ENCODE measurements at regions not wholly inside any gene's neighbourhood (a gene's known extent, or its start where the extent isn't known, plus 50 kb on each side); places are given as distances from the start of the nearest gene placed in this dataset.
"Not testable (repeated sequence)": the region's sequence is repeated elsewhere in the genome, so short reads cannot be mapped to it uniquely, and the experiment has no call there.

GRCh38 chr18:22566703-22567420 lies 149.1 kb upstream of the CTAGE1 start:
- no peak for DNase-seq (ENCODE audit: low spot score)

DNA sequence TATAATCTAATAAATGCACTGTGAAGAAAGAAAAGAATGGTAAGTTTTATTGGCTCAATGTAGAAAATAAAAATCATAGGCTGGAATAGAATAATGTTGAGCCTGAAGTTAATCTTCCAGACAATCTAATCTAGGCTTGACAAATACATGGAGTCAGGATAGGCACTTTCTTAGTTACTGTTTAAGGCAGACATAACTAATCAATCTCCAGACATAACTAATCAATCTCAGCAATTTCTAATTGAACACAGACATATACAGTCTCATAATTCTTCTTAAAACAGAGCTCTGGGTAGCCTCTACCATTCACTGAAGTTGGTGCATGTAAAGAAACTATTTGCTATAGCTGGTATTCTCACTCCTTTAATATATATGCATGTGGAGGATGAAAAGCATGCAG lies 150.1 kb upstream of the CTAGE1 start:
- DNase-seq (ENCODE audit: low spot score), result no peak

GRCh38 chr18:22570492-22570891 lies 152.8 kb upstream of the CTAGE1 start:
- no peak for DNase-seq (ENCODE audit: low spot score)

DNA sequence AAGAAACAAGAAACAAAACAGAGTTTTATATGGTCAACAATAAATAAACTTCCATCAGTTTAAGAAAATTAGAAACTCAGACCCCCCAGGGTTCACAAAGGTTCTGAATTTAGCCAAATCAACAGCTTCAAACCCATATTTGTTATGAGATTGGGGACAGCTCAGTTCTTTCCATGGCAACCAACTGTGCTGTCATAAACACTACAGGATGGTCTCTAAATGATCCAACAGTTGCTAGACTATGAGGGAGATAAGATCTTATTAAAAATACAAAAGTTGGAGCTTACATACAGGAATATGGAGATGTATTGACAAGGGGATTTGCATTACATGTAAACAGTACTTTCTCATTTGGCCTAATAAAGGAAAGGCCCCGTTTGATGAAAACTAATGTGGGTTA lies 154.6 kb upstream of the CTAGE1 start:
- DNase-seq (ENCODE audit: low spot score), result no peak

GRCh38 chr18:22579271-22579670 lies 161.6 kb upstream of the CTAGE1 start:
- no peak for DNase-seq (ENCODE audit: low spot score)

- no peak for DNase-seq (ENCODE audit: low spot score)
These were observed 167.6 kb upstream of the CTAGE1 start for GRCh38 chr18:22585333-22585732.

DNA sequence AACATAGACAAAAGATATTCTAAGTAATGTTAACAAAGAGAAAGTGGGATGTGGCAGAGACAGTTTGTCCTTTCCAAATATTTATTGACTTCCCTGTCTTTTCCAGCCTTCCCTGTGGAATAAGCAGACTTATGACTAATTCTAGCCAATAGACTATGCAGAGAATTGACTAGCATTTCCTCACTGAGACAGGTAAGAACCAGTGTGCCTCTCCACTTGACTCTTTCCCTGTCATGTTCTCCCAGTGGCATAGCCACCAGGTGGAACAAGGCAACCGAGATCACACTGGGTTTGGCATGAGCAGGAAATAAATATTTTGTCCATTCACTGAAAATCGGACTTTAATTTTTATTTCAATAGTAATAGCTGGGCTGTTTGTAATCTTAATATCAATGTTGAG lies 168.1 kb upstream of the CTAGE1 start:
- no peak for DNase-seq (ENCODE audit: low spot score)

DNA sequence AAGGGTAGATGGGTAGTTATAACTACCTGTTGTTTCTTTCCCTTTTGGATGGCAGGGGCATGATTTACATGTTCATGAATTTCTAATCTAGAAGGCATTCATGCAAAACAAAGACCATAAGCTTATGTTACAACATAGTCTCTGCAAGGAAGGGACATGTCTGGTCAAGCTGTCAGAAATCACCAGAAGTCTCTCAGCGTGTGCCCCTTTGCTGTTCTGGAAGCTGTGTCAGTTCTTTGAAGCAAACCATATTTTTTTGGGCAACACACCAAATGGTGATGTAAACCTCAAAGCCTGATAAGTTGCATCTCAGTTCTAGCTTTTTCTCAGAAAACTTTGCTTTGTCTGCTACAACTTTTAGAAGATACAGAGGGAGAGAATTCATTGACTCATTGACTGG lies 173.5 kb upstream of the CTAGE1 start:
- DNase-seq (ENCODE audit: low spot score), result no peak

DNA sequence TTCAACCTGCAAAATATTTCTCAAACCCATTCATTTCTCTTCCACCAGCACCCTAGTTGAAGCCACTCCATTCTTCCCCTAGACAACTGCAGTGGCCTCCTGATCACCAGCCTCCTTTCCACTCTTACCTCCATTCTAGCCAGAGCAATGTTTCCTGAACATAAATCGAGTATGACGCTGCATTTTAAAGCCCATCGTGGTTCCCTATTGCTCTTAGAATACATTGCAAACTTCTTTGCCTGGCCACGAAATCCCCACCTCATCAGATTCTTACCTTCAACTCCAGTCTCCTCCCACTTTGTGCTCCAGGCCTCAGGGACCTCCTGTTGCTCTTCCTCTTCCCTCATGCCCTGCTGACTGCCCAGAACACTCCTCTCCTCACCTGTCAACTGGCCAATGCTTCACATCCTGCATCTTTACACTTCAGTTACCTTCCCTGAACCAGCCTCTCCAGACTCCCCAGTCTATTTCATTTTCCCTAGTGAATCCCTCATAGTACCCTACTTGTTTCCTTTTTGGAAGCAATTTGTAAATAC lies 176.5 kb upstream of the CTAGE1 start:
- no peak for DNase-seq (ENCODE audit: low spot score)

DNA sequence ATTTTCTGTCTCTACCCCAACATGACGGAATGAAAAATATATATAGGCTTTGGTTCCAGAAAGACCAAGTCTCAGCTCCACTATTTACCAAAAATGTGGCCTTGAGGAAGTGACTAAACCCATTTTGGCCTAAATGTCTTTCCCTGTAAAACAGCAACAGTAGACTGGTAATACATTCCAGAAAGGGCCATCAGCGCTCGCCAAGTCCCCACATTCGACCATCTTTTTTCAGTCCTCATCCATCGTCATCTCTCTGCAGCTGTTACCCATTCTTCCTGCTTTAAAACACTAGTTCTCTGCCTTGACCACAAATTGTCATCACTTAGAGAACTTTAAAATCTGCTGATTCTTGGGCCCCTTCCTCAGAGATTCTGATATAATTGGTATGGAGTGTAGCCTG lies 183.8 kb upstream of the CTAGE1 start:
- DNase-seq (ENCODE audit: low spot score), result no peak

DNA sequence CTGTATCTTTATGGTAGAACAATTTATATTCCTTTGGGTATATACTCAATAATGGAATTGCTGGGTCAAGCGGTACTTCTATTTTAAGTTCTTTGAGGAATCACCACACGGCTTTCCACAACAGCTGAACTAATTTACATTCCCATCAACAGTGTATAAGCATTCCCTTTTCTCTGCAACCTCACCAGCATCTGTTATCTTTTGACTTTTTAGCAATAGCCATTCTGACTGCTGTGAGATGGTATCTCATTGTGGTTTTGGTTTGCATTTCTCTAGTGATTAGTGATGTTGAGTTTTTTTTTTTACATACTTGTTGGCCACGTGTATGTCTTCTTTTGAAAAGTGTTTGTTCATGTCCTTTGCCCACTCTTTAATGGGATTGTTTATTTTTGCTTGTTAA lies 184.7 kb upstream of the CTAGE1 start:
- DNase-seq (ENCODE audit: low spot score), result not testable (repeated sequence)

GRCh38 chr18:22603902-22604301 lies 186.2 kb upstream of the CTAGE1 start:
- DNase-seq (ENCODE audit: low spot score), result no peak

DNA sequence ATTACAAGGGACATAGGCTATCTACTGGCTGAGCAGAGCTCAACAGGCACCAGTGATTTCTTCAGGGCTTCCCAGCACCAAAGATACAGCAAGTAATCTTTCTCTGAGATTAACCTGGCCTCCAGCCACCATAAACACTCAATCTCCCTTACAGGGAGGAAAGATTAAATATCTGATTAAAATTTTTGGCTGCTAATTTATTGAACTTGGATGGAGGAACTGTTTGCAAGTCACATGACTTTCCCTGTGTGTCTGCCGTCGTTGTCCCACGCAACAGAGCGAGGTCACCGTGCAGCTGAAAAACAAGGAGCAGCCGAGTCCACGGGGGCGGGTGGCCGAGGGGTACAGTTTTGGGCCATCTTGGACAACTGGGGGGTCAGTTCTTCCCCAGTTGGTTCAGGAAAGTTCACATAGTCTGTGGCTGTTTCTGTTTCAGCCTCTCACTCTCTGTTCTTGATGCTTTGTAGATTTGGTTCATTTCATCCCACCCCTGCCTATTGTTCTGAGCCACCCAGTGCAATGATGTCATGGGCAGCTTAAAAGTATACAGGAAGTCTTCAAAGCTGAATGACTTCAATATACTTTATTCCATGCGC lies 186.8 kb upstream of the CTAGE1 start:
- DNase-seq (ENCODE audit: low spot score), result no peak

DNA sequence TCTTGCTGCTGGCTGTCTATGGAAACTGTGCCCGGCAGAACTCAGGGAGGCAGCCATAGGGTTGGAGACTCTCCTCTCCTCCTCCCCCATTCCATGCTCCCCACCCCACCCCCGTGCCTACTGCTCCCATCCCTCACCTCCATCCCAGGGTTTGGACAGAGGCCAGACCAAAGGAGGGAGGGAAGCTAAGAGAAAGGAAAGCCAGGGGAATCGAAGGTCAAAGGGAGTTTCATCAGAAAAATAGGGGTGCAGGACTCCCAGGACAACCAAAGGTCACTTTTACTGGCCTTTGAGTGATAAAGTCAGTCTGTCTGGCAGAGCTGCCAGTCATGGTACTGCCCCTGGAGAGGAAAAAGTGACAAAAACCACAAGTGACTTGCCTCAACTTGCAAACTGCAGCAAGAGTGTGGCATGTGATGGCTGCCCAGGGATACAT lies 187.3 kb upstream of the CTAGE1 start:
- no peak for DNase-seq (ENCODE audit: low spot score)

DNA sequence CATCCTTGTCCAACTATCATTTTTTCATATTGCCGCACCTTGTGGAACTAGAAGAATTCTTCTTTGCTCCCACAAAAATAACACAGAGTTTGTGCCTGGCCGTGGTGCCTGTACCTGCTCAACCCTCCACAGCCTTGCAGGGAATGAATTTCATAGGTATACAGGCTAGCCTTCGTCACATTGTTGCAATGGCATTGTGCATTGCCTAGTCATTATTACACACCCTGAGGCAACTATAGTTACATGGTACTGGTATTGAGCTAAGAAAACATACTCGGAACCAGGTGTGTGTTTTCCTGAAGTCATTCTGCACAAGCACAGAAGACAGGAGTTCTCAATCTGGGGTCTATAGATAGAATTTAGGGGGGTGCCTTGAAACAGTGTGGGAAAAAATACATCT lies 188.0 kb upstream of the CTAGE1 start:
- DNase-seq (ENCODE audit: low spot score), result no peak

DNA sequence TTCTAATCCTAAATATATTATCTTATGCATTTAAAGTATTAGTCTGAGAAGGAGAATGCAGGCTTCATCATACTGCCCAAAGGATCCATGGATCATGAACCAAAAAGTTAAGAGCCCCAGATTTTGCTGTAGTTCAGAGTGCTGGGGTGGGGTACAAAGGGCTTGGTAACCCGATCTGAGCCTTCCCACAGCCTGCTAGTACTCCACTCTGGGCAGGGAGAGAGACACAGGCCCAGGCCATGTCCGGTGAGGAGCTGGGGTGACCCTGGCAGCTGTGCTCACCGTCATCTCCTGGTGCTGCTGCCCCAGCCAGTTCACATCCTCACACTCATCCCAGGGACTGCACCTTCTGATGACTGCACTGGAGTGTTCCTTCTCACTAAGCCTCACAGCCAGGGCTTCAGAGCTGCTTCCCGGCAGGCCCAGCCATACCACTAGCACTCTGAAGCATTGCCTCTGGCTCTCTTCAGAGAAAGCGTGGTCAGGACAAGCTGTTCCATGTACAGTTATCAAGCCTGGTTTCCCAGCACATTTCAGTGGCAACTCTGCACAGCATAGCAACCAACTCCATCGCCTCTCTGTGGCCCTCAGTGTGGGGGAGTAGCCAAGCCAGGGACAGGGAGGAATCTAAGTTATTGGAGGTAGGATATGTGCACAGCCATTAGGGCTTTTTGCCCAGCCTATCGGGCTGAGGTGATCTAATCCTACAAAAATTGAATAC lies 189.0 kb upstream of the CTAGE1 start:
- no peak for DNase-seq (ENCODE audit: low spot score)

DNA sequence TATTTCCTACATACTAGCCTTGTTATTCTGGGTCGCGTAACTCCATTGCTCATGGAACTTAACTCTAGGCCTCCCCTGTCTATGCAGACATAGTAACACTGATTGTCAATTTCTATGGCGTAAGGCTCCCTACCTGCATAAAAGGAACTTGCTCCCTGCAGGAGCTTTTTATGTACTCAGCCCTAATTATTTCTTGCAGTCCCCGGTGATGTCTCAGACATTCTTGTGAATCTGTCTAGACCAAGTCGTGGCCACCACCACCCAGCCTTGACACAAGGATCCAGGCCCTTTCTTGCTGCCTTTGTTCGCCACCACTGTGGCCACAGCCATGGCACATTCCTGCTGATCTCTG lies 189.5 kb upstream of the CTAGE1 start:
- DNase-seq (ENCODE audit: low spot score), result no peak

- DNase-seq (ENCODE audit: low spot score), result no peak
These were observed 191.1 kb upstream of the CTAGE1 start for GRCh38 chr18:22608847-22609246.

DNA sequence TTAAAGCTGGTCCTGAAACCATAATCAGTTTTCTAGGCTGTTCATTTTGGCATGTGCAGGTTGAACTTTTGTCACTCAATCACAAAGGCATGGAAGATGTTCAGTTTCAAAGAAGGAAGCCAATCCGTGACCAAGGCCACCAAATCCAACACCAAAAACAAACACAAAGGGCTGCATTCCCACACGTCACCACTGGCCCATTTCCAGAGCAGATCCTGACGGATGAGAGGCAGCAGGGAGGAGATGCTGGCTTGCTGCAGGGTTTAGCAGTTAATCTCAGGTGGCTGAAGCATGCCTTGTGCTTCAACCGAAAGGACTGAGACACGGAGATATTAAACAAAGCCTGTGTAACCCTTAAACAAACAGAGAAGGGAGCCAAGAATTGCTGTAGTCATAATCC lies 191.9 kb upstream of the CTAGE1 start:
- DNase-seq (ENCODE audit: low spot score), result no peak

GRCh38 chr18:22613058-22613690 lies 195.5 kb upstream of the CTAGE1 start:
- DNase-seq (ENCODE audit: low spot score), result no peak

DNA sequence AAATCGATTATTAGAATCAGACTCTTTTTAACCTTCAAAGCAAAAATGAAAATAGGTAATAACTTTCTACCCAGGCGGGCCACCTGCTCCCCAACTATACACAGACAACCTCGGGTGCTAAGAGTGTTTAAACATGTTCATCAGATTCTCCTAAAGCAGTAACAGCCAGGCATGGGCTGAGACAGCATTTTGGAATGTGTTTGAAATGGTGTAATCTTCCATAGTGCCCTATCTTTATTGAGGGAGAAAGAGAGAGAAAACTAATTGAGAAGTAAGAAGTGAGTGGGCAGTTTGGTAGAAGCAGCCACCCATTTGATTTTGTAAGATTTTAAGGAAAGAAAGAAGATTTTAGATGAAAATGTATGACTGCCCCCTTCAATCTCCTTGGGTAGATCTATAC lies 196.1 kb upstream of the CTAGE1 start:
- no peak for DNase-seq (ENCODE audit: low spot score)

DNA sequence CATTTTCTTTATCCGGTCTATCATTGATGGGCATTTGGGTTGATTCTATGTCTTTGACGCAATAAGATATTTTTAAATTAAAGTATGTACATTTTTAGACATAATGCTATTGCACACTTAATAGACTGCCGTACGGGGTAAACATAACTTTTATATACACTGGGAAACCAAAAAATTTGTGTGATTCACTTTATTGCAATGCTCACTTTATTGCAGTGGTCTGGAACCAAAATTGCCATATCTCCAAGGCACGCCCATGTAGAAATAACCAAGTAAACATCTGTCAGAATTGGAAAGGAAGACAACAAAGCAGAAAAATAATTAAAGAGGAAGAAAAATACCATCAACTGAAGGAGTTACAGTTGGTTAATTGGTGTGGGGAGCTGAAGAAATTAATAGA lies 205.8 kb upstream of the CTAGE1 start:
- no peak for DNase-seq (ENCODE audit: low spot score)

DNA sequence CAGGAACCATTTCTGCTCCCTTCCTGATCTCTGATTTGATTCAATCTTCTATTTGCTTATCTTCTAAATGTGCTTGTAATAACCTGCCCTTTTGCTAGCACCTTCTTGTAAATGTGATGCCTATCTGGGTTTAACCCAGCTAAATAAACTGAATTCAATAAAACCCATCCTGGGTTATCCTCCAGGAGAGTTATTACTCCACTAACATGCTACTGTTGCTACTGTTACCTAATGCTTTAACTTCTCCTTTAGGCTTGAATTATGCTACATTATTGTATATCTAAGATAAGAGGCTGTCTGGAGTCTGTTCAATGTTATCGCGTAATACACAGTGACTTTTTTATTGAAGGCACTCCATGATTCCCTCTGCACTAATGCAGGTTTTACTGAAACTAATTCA lies 206.5 kb upstream of the CTAGE1 start:
- DNase-seq (ENCODE audit: low spot score), result no peak

Measured in CD4-positive, alpha-beta T cell treated with Interleukin-2 at 100 ng/mL for 4 hours (primary cell).